ENCODE measurements at regions not wholly inside any gene's neighbourhood (a gene's known extent, or its start where the extent isn't known, plus 50 kb on each side); places are given as distances from the start of the nearest gene placed in this dataset.

GRCh38 chr1:88274431-88274830, 409.6 kb upstream of the PKN2 start:
- DNase-seq: no peak

GRCh38 chr1:88275259-88275862, 408.7 kb upstream of the PKN2 start:
- no peak for DNase-seq

GRCh38 chr1:88276163-88276562, 407.9 kb upstream of the PKN2 start:
- DNase-seq: no peak

GRCh38 chr1:88284066-88284465, 400.0 kb upstream of the PKN2 start:
- DNase-seq: no peak

- no peak for DNase-seq
These were observed 399.3 kb upstream of the PKN2 start for GRCh38 chr1:88284666-88285366.

- no peak for DNase-seq
These were observed 397.4 kb upstream of the PKN2 start for GRCh38 chr1:88286716-88287115.

- DNase-seq: no peak
These were observed 395.5 kb upstream of the PKN2 start for GRCh38 chr1:88288571-88288970.

GRCh38 chr1:88289401-88290102, 394.5 kb upstream of the PKN2 start:
- no peak for DNase-seq

GRCh38 chr1:88291611-88292354, 392.3 kb upstream of the PKN2 start:
- DNase-seq: no peak

GRCh38 chr1:88293691-88294190, 390.3 kb upstream of the PKN2 start:
- no peak for DNase-seq

GRCh38 chr1:88296227-88296626, 387.8 kb upstream of the PKN2 start:
- DNase-seq: no peak

- DNase-seq: no peak
These were observed 387.4 kb upstream of the PKN2 start for GRCh38 chr1:88296642-88297041.

- DNase-seq: no peak
These were observed 385.6 kb upstream of the PKN2 start for GRCh38 chr1:88298506-88298905.

GRCh38 chr1:88300752-88301263, 383.3 kb upstream of the PKN2 start:
- no peak for DNase-seq

GRCh38 chr1:88302843-88303486, 381.1 kb upstream of the PKN2 start:
- DNase-seq: no peak

GRCh38 chr1:88311265-88311664, 372.8 kb upstream of the PKN2 start:
- DNase-seq: no peak

GRCh38 chr1:88311907-88312306, 372.2 kb upstream of the PKN2 start:
- no peak for DNase-seq

- no peak for DNase-seq
These were observed 366.7 kb upstream of the PKN2 start for GRCh38 chr1:88317396-88317795.

- no peak for DNase-seq
These were observed 365.3 kb upstream of the PKN2 start for GRCh38 chr1:88318740-88319139.

- no peak for DNase-seq
These were observed 363.8 kb upstream of the PKN2 start for GRCh38 chr1:88320291-88320690.

GRCh38 chr1:88321706-88322105, 362.4 kb upstream of the PKN2 start:
- no peak for DNase-seq

GRCh38 chr1:88324899-88325298, 359.2 kb upstream of the PKN2 start:
- DNase-seq: no peak

Measured in central memory CD4-positive, alpha-beta T cell (primary cell).